ENCODE measurements at regions not wholly inside any gene's neighbourhood (a gene's known extent, or its start where the extent isn't known, plus 50 kb on each side); places are given as distances from the start of the nearest gene placed in this dataset.

DNA sequence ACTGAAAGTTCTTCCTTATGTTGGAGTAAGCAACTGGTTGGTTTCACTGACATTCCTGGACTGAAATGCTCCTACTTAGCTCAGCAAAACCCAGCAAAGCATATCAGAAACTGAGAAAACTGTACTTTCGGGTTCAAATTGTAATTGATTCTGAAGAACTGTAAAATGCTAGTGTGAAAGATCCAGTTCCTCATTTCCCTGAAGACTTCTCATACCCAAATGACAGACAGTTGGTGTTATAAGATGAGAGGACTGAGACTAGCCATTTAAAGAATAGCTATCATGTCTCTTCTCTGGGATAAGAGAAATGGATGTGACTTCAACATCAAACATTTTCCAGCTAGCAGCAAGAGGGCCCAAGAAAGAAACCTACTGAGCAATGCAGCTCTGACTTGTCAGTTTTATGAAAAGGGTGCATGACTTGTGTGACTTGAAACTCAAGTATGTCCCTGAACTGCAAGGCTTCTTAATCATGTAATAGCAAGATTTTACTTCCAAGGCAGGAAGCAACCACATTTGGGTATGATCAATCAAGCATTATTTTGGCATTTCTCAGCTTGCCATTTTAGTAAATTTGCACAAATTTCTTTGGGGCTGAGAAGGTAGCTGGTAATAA lies 420.3 kb upstream of the MMADHC start:
- no TSS peak for BruUV-seq (replicated peaks)
- Mint-ChIP-seq H3K36me3 (ENCODE audit: insufficient read depth, unreplicated experiment) (no peaks in the 10 kb centered on the region), H3K27ac (ENCODE audit: unreplicated experiment) (no peak overlapping the region), H3K4me3 (ENCODE audit: low read depth, unreplicated experiment) (no peak overlapping the region), H3K9me3 (ENCODE audit: low read depth, unreplicated experiment) (no peaks in the 10 kb centered on the region), H3K4me1 (ENCODE audit: low read depth, unreplicated experiment) (no peaks in the 10 kb centered on the region), H3K27me3 (ENCODE audit: unreplicated experiment) (no peaks in the 10 kb centered on the region)
- CTCF ChIA-PET, result no interaction called here
- DNase-seq, result no peak
- intact Hi-C loops (cut with micrococcal nuclease; ENCODE audit: unreplicated experiment), result no loop called here
- TF ChIP-seq, protein P1, sequence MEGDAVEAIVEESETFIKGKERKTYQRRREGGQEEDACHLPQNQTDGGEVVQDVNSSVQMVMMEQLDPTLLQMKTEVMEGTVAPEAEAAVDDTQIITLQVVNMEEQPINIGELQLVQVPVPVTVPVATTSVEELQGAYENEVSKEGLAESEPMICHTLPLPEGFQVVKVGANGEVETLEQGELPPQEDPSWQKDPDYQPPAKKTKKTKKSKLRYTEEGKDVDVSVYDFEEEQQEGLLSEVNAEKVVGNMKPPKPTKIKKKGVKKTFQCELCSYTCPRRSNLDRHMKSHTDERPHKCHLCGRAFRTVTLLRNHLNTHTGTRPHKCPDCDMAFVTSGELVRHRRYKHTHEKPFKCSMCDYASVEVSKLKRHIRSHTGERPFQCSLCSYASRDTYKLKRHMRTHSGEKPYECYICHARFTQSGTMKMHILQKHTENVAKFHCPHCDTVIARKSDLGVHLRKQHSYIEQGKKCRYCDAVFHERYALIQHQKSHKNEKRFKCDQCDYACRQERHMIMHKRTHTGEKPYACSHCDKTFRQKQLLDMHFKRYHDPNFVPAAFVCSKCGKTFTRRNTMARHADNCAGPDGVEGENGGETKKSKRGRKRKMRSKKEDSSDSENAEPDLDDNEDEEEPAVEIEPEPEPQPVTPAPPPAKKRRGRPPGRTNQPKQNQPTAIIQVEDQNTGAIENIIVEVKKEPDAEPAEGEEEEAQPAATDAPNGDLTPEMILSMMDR (IDR thresholded peaks at IDR 0.05; ENCODE audit: unreplicated experiment), result no peak

DNA sequence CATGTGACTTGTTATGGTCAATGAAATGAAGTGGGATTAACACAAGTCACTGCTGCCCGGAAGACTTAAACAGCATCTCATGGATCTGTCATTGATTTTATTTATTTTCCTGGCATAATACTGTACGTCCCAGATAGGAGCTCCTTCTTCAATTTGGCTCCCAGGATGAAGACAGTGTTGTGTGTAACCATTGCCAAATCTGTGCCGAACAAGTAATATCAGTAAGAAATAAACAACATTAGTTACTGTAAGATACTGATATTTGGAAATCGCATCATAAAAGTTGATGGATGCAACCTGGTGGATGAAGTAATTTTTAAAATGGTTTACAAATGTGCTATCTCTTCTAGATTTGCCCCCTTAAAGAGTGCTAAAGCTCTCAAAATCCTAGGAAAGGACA lies 419.0 kb upstream of the MMADHC start:
- BruUV-seq (replicated peaks), result no TSS peak

DNA sequence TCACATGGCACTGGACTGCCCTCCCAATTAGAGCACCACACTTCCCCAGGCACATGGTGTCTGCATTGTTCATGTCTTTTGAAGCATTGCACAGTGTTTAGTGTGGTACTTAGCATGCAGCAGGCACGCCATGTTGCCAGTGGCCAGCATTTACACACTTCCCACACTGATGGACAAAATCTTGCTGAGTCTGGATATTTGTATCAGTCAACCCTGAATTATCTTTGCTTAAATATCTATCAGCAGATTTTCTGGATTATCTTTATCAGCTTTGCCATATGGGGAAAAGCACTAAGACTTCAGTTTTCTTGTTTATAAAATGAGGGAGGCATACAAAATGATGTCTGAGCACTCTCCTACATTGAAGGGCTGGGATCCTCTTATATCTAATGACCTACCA lies 416.0 kb upstream of the MMADHC start:
- H3K9me3 Mint-ChIP-seq (ENCODE audit: low read depth, unreplicated experiment), result no peaks in the 10 kb centered on the region
- TF ChIP-seq, protein P1 (IDR thresholded peaks at IDR 0.05; ENCODE audit: unreplicated experiment), result no peak
- DNase-seq, result no peak
- no peak overlapping the region for H3K4me3 Mint-ChIP-seq (ENCODE audit: low read depth, unreplicated experiment)
- no peaks in the 10 kb centered on the region for H3K27me3 Mint-ChIP-seq (ENCODE audit: unreplicated experiment)
- H3K27ac Mint-ChIP-seq (ENCODE audit: unreplicated experiment), result no peak overlapping the region
- BruUV-seq (replicated peaks), result no TSS peak
- intact Hi-C loops (cut with micrococcal nuclease; ENCODE audit: unreplicated experiment), result no loop called here
- H3K36me3 Mint-ChIP-seq (ENCODE audit: insufficient read depth, unreplicated experiment), result no peaks in the 10 kb centered on the region
- no peaks in the 10 kb centered on the region for H3K4me1 Mint-ChIP-seq (ENCODE audit: low read depth, unreplicated experiment)
- CTCF ChIA-PET, result no interaction called here

More for the DNA sequence above, 419.0 kb upstream of the MMADHC start:
- Mint-ChIP-seq H3K27ac (ENCODE audit: unreplicated experiment) (no peak overlapping the region), H3K4me1 (ENCODE audit: low read depth, unreplicated experiment) (no peaks in the 10 kb centered on the region), H3K4me3 (ENCODE audit: low read depth, unreplicated experiment) (no peak overlapping the region), H3K9me3 (ENCODE audit: low read depth, unreplicated experiment) (no peaks in the 10 kb centered on the region), H3K36me3 (ENCODE audit: insufficient read depth, unreplicated experiment) (no peaks in the 10 kb centered on the region), H3K27me3 (ENCODE audit: unreplicated experiment) (no peaks in the 10 kb centered on the region)
- intact Hi-C loops (cut with micrococcal nuclease; ENCODE audit: unreplicated experiment), result no loop called here
- TF ChIP-seq, protein P1 (IDR thresholded peaks at IDR 0.05; ENCODE audit: unreplicated experiment), result no peak
- DNase-seq, result no peak
- CTCF ChIA-PET, result no interaction called here

DNA sequence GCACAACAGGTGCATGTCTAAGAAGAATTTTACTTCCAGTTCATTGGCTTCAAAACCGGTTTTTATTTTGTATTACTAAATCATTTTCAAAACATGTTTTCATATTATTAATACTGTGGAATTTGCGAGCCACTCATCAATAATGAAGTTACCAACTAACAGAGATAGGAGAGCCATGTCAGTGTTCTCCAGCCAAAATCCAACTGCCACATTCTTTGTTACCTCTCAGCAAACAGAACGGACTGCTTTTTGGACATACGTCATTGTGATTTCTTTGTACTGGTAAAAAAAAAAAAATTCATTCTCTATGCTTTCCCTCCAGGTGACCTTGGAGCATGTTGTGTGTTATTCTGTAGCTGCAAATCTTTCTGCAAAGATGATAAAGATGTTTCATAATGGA lies 414.2 kb upstream of the MMADHC start:
- no peaks in the 10 kb centered on the region for H3K36me3 Mint-ChIP-seq (ENCODE audit: insufficient read depth, unreplicated experiment)
- BruUV-seq (replicated peaks), result no TSS peak

More for the DNA sequence above, 414.2 kb upstream of the MMADHC start:
- Mint-ChIP-seq H3K4me1 (ENCODE audit: low read depth, unreplicated experiment) (no peaks in the 10 kb centered on the region), H3K27me3 (ENCODE audit: unreplicated experiment) (no peaks in the 10 kb centered on the region), H3K4me3 (ENCODE audit: low read depth, unreplicated experiment) (no peak overlapping the region), H3K27ac (ENCODE audit: unreplicated experiment) (no peak overlapping the region), H3K9me3 (ENCODE audit: low read depth, unreplicated experiment) (peaks cover 5% of the 10 kb centered on the region)
- intact Hi-C loops (cut with micrococcal nuclease; ENCODE audit: unreplicated experiment), result no loop called here
- DNase-seq, result no peak
- TF ChIP-seq, protein P1 (IDR thresholded peaks at IDR 0.05; ENCODE audit: unreplicated experiment), result no peak
- CTCF ChIA-PET, result no interaction called here

Data from Calu3 (cell line).